Thyroid gland (tissue), 4 donors: ENCODE measurements at regions not wholly inside any gene's neighbourhood (a gene's known extent, or its start where the extent isn't known, plus 50 kb on each side); places are given as distances from the start of the nearest gene placed in this dataset.

Source experiments
- CTCF ChIP-seq, 6 experiments: fragments of 200-600 bp in 3 of 6; fragments of 450-650 bp in 3 of 6; sonication (generic) in 3 of 6; IDR thresholded peaks; one replicate each; pipeline ENCODE4 v1.5.1; 2016 to 2019; ENCODE audit warnings: antibody characterized with exemption in 6 of 6, mild to moderate bottlenecking in 2 of 6, inconsistent platforms in 1 of 6, moderate library complexity in 1 of 6
- POLR2A ChIP-seq, 2 donors: fragments of 450-650 bp; IDR thresholded peaks; one replicate each; pipeline ENCODE4 v1.6.1; 2017; ENCODE audit warnings: antibody characterized with exemption in 2 of 2, mild to moderate bottlenecking in 2 of 2, moderate library complexity in 1 of 2

GRCh38 chr4:151865744-151866591 lies 105.2 kb upstream of the GATB start:
- TF ChIP-seq CTCF (IDR thresholded peaks at IDR 0.05): no peak
- TF ChIP-seq POLR2A (IDR thresholded peaks at IDR 0.05): no peak
